Mucosa of gallbladder (tissue), 1 donor: ENCODE measurements at regions not wholly inside any gene's neighbourhood (a gene's known extent, or its start where the extent isn't known, plus 50 kb on each side); places are given as distances from the start of the nearest gene placed in this dataset.
"Not testable (repeated sequence)": the region's sequence is repeated elsewhere in the genome, so short reads cannot be mapped to it uniquely, and the experiment has no call there.

Experiments used
- DNase-seq: peaks from one replicate; pipeline ENCODE4 v3.0.0-alpha.2; 2020; ENCODE audit warnings: low spot score
- donor health status: DM: no; HTN: no; CAD: no.

GRCh38 chr7:84879570-84880325 is 307.1 kb downstream of the SEMA3D start:
- no peak for DNase-seq

- DNase-seq, result no peak
Observed at GRCh38 chr7:84877943-84878570, 308.8 kb downstream of the SEMA3D start.

- no peak for DNase-seq
Observed at GRCh38 chr7:84876061-84876821, 310.6 kb downstream of the SEMA3D start.

GRCh38 chr7:84865560-84865959 is 321.3 kb downstream of the SEMA3D start:
- DNase-seq, result no peak

GRCh38 chr7:84857336-84857735 is 329.5 kb downstream of the SEMA3D start:
- no peak for DNase-seq

GRCh38 chr7:84855758-84856157 is 331.1 kb downstream of the SEMA3D start:
- DNase-seq, result no peak

GRCh38 chr7:84848974-84849372 is 337.9 kb downstream of the SEMA3D start:
- not testable (repeated sequence) for DNase-seq

- DNase-seq, result no peak
Observed at GRCh38 chr7:84848219-84848973, 338.5 kb downstream of the SEMA3D start.

GRCh38 chr7:84847790-84848189 is 339.1 kb downstream of the SEMA3D start:
- no peak for DNase-seq

- no peak for DNase-seq
Observed at GRCh38 chr7:84847038-84847437, 339.8 kb downstream of the SEMA3D start.

- no peak for DNase-seq
Observed at GRCh38 chr7:84845971-84846370, 340.9 kb downstream of the SEMA3D start.

- no peak for DNase-seq
Observed at GRCh38 chr7:84844771-84845170, 342.1 kb downstream of the SEMA3D start.

GRCh38 chr7:84841809-84842208 is 345.0 kb downstream of the SEMA3D start:
- no peak for DNase-seq

- no peak for DNase-seq
Observed at GRCh38 chr7:84838857-84839256, 348.0 kb downstream of the SEMA3D start.

GRCh38 chr7:84837405-84837804 is 349.5 kb downstream of the SEMA3D start:
- DNase-seq, result no peak

- DNase-seq, result no peak
Observed at GRCh38 chr7:84829719-84830118, 357.1 kb downstream of the SEMA3D start.

GRCh38 chr7:84824057-84824651 is 362.7 kb downstream of the SEMA3D start:
- DNase-seq, result no peak

GRCh38 chr7:84823530-84823929 is 363.3 kb downstream of the SEMA3D start:
- no peak for DNase-seq

GRCh38 chr7:84822941-84823510 is 363.8 kb downstream of the SEMA3D start:
- no peak for DNase-seq

- DNase-seq, result no peak
Observed at GRCh38 chr7:84821671-84822534, 365.0 kb downstream of the SEMA3D start.
